BLaER1 (cell line): ENCODE measurements at regions not wholly inside any gene's neighbourhood (a gene's known extent, or its start where the extent isn't known, plus 50 kb on each side); places are given as distances from the start of the nearest gene placed in this dataset.

Experiments used
- H3K27ac ChIP-seq: shearing (Covaris generic); formaldehyde crosslinking; 2 replicates; pipeline ENCODE4 v1.8.1; 2022
- H3K27me3 ChIP-seq: shearing (Covaris generic); formaldehyde crosslinking; 2 replicates; pipeline ENCODE4 v1.8.1; 2022
- H3K36me3 ChIP-seq: shearing (Covaris generic); formaldehyde crosslinking; 2 replicates; pipeline ENCODE4 v1.8.1; 2022
- H3K4me1 ChIP-seq: shearing (Covaris generic); formaldehyde crosslinking; 2 replicates; pipeline ENCODE4 v1.8.1; 2022
- H3K4me2 ChIP-seq: shearing (Covaris generic); formaldehyde crosslinking; 2 replicates; pipeline ENCODE4 v1.8.1; 2022
- H3K4me3 ChIP-seq: shearing (Covaris generic); formaldehyde crosslinking; 2 replicates; pipeline ENCODE4 v1.8.1; 2022
- H3K9ac ChIP-seq: shearing (Covaris generic); formaldehyde crosslinking; 2 replicates; pipeline ENCODE4 v1.8.1; 2022
- H3K9me3 ChIP-seq: shearing (Covaris generic); formaldehyde crosslinking; 2 replicates; pipeline ENCODE4 v1.8.1; 2022
- H4K20me1 ChIP-seq: shearing (Covaris generic); formaldehyde crosslinking; 2 replicates; pipeline ENCODE4 v1.8.1; 2022
- Cebpa-rat ChIP-seq: shearing (Covaris generic); IDR thresholded peaks from 2 replicates; pipeline ENCODE4 v1.8.1; 2022

- H3K4me1 ChIP-seq, result no peaks in the 10 kb centered on the region
- H3K27ac ChIP-seq, result no peak overlapping the region
- H3K27me3 ChIP-seq, result no peaks in the 10 kb centered on the region
- TF ChIP-seq Cebpa-rat, result no peak
- H3K36me3 ChIP-seq, result no peaks in the 10 kb centered on the region
- H3K9ac ChIP-seq, result no peak overlapping the region
- H3K4me3 ChIP-seq, result no peak overlapping the region
- H4K20me1 ChIP-seq, result no peaks in the 10 kb centered on the region
- no peak overlapping the region for H3K4me2 ChIP-seq
- H3K9me3 ChIP-seq, result no peaks in the 10 kb centered on the region
Measured at GRCh38 chr7:45235905-45236304, 78.3 kb downstream of the RAMP3 start.

GRCh38 chr7:45236666-45237065 is 79.1 kb downstream of the RAMP3 start:
- H3K9ac ChIP-seq, result no peak overlapping the region
- TF ChIP-seq Cebpa-rat, result no peak
- H3K36me3 ChIP-seq, result no peaks in the 10 kb centered on the region
- H4K20me1 ChIP-seq, result no peaks in the 10 kb centered on the region
- no peaks in the 10 kb centered on the region for H3K9me3 ChIP-seq
- no peaks in the 10 kb centered on the region for H3K27me3 ChIP-seq
- no peak overlapping the region for H3K4me2 ChIP-seq
- H3K4me3 ChIP-seq, result no peak overlapping the region
- no peaks in the 10 kb centered on the region for H3K4me1 ChIP-seq
- no peak overlapping the region for H3K27ac ChIP-seq

DNA sequence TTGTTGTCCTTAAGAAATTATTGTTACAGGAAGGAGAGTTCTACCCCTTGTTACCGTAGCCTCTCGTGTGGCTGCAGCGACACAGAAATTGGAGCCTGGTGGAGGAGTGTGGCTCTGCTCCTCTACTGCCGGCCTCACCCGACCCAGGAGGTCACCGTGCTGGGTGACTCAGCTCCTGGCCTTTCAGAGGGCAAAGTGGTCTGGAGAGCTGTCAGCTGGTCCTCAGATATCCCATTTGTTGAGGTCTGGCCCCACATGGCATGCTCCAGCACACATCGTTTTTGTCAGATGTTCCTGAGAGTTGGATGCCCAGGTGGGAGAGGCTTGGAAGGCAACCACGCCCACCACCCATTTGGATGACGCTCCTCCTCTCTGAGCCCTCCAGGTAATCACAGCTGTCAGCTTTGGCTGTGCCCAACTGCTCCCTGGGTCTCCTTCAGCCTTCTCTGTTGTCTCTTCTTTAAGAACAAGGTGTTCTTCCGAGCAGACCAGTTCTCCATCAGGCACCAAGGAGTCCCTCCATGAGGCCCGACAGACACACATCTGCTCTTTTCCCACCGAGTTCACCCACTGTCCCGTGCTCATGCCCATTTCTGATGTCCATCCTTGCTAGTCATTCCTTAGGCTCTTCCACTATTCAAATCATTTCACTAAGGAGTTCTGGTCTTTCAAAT is 80.3 kb downstream of the RAMP3 start:
- Histone ChIP-seq H3K4me3 (no peak overlapping the region), H3K27ac (no peak overlapping the region), H3K9me3 (no peaks in the 10 kb centered on the region), H3K4me2 (no peak overlapping the region), H3K36me3 (no peaks in the 10 kb centered on the region), H3K27me3 (no peaks in the 10 kb centered on the region), H4K20me1 (no peaks in the 10 kb centered on the region), H3K9ac (no peak overlapping the region), H3K4me1 (no peaks in the 10 kb centered on the region)
- no peak for TF ChIP-seq Cebpa-rat

- Histone ChIP-seq H3K9ac (no peak overlapping the region), H3K4me3 (no peak overlapping the region), H3K9me3 (no peaks in the 10 kb centered on the region), H3K27ac (no peak overlapping the region), H3K36me3 (no peaks in the 10 kb centered on the region), H4K20me1 (no peaks in the 10 kb centered on the region), H3K4me1 (no peaks in the 10 kb centered on the region), H3K4me2 (no peak overlapping the region), H3K27me3 (no peaks in the 10 kb centered on the region)
- no peak for TF ChIP-seq Cebpa-rat
Measured at GRCh38 chr7:45238806-45239205, 81.2 kb downstream of the RAMP3 start.

GRCh38 chr7:45239486-45239885 is 81.9 kb downstream of the RAMP3 start:
- H3K4me1 ChIP-seq, result no peaks in the 10 kb centered on the region
- no peaks in the 10 kb centered on the region for H4K20me1 ChIP-seq
- no peaks in the 10 kb centered on the region for H3K27me3 ChIP-seq
- no peak overlapping the region for H3K27ac ChIP-seq
- no peak overlapping the region for H3K4me3 ChIP-seq
- H3K36me3 ChIP-seq, result no peaks in the 10 kb centered on the region
- no peak for TF ChIP-seq Cebpa-rat
- H3K4me2 ChIP-seq, result no peak overlapping the region
- H3K9ac ChIP-seq, result no peak overlapping the region
- H3K9me3 ChIP-seq, result no peaks in the 10 kb centered on the region

DNA sequence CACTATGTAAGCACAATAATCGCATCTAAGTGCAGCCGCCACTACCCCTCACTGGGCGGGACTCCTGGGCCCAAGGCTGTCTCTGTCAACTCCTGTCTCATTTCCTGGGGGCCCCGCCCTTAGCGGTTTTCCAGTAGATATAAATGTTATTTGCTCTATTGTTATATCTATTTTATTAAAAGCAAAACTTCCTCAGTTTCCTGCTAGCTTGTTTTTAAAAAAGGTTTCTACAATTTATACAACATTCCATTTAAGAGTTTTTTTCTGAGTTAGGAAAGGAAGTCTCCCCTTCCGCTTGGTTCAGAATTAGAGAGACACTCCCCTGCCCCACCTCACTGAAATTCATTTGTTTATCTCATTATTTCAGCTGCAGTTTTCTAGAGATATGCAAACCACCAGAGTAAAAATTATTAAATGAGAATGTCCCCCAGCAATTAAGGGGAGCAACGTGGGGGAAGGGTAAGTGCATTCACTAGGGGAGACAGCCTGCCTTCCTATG is 82.7 kb downstream of the RAMP3 start:
- no peaks in the 10 kb centered on the region for H3K9me3 ChIP-seq
- no peaks in the 10 kb centered on the region for H4K20me1 ChIP-seq
- no peak overlapping the region for H3K9ac ChIP-seq
- H3K27me3 ChIP-seq, result no peaks in the 10 kb centered on the region
- TF ChIP-seq Cebpa-rat, result no peak
- no peak overlapping the region for H3K4me3 ChIP-seq
- H3K36me3 ChIP-seq, result no peaks in the 10 kb centered on the region
- H3K4me2 ChIP-seq, result no peak overlapping the region
- H3K4me1 ChIP-seq, result no peaks in the 10 kb centered on the region
- no peak overlapping the region for H3K27ac ChIP-seq

DNA sequence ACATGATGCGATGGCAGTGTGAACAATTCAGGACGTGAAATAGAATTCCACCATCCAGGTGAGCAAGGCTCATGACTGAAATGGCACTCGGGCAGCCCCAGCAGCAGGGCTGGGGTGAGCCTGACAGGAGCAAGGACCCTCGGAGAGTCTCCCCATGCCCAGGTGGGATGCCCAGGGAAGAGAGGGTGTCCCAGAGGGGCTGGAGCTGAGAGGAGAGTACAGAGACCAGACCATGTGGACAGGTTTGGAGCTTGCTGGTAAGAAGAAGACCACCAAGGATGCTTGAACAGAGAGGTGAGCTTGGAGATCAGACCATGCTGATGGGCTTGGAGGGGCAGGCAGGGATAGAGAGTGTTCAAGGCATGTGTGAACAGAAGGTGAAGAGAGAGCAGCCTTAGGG is 83.3 kb downstream of the RAMP3 start:
- no peak overlapping the region for H3K4me3 ChIP-seq
- H3K27me3 ChIP-seq, result no peaks in the 10 kb centered on the region
- no peak for TF ChIP-seq Cebpa-rat
- H3K36me3 ChIP-seq, result no peaks in the 10 kb centered on the region
- no peak overlapping the region for H3K9ac ChIP-seq
- no peak overlapping the region for H3K4me2 ChIP-seq
- H3K9me3 ChIP-seq, result no peaks in the 10 kb centered on the region
- no peaks in the 10 kb centered on the region for H4K20me1 ChIP-seq
- H3K4me1 ChIP-seq, result no peaks in the 10 kb centered on the region
- no peak overlapping the region for H3K27ac ChIP-seq

DNA sequence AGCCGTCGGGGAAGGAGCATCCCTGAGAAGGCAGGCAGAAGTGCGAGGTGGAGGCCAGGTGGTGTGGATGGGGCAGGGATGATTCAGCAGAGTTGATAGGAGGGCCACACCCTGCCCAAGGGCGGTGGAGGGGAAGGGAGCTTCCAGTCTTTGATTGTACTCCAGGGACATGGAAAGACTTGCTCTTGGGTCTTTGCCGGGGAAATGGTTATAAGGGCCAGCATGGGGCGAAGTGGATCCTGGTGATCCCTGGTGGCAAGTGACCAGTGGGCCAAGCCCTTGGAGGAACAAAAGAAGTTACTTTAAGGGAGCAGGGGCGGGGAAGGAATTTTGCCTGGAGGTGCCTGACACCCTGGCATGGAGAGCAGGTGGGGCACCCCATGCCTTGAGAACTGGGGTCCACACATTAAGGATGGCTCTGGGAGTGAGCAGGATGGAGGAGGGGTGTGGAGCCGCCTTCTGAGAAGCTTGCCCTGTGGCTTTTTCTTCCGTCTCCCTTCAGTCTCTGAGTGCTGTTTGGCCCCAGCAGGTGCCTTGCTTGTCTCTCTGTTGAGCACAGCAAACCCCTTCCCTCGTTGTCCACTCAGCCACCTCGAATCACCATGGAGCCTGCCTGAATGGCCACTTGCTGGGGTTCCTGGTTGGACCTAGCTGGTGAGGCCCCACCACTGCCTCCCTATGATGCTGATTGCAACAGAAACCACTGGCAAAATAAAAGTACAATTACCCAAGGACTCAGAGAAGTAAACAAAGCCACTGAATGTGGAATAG is 83.9 kb downstream of the RAMP3 start:
- Histone ChIP-seq H4K20me1 (no peaks in the 10 kb centered on the region), H3K4me2 (no peak overlapping the region), H3K36me3 (no peaks in the 10 kb centered on the region), H3K4me3 (no peak overlapping the region), H3K27me3 (no peaks in the 10 kb centered on the region), H3K9ac (no peak overlapping the region), H3K27ac (no peak overlapping the region), H3K9me3 (no peaks in the 10 kb centered on the region), H3K4me1 (no peaks in the 10 kb centered on the region)
- TF ChIP-seq Cebpa-rat, result no peak

GRCh38 chr7:45242261-45242660 is 84.7 kb downstream of the RAMP3 start:
- Histone ChIP-seq H3K36me3 (no peaks in the 10 kb centered on the region), H3K4me1 (no peaks in the 10 kb centered on the region), H4K20me1 (no peaks in the 10 kb centered on the region), H3K4me3 (no peak overlapping the region), H3K9ac (no peak overlapping the region), H3K9me3 (no peaks in the 10 kb centered on the region), H3K27me3 (no peaks in the 10 kb centered on the region), H3K4me2 (no peak overlapping the region), H3K27ac (no peak overlapping the region)
- TF ChIP-seq Cebpa-rat, result no peak

GRCh38 chr7:45242698-45243097 is 85.1 kb downstream of the RAMP3 start:
- H3K4me2 ChIP-seq, result no peak overlapping the region
- no peaks in the 10 kb centered on the region for H3K4me1 ChIP-seq
- H3K36me3 ChIP-seq, result no peaks in the 10 kb centered on the region
- H3K4me3 ChIP-seq, result no peak overlapping the region
- no peak for TF ChIP-seq Cebpa-rat
- H3K27me3 ChIP-seq, result no peaks in the 10 kb centered on the region
- no peak overlapping the region for H3K27ac ChIP-seq
- H4K20me1 ChIP-seq, result no peaks in the 10 kb centered on the region
- peaks cover 3% of the 10 kb centered on the region for H3K9me3 ChIP-seq
- no peak overlapping the region for H3K9ac ChIP-seq
